HepG2 (cell line): ENCODE measurements at regions not wholly inside any gene's neighbourhood (a gene's known extent, or its start where the extent isn't known, plus 50 kb on each side); places are given as distances from the start of the nearest gene placed in this dataset.

ENCODE experiments used
- ATAC-seq: fragments of 200-7000 bp; cut with Tn5 transposase; 3 replicates; pipeline ENCODE4 v1.9.1; 2020; ENCODE audit warnings: mild to moderate bottlenecking, moderate library complexity
- BruUV-seq: library from RNA; stranded (reverse); fragments of 400-500 nt; replicated peaks from 2 replicates; lab custom pipeline; 2021; lab: Mats Ljungman, UMichigan
- CTCF ChIA-PET: fragments of 300-600 bp; formaldehyde crosslinking; extraction: SDS; loops from one replicate; lab custom pipeline; 2021; ENCODE audit warnings: low total read pairs, inconsistent platforms, low intra/inter-chr PET ratio; lab: Yijun Ruan, JAX
- POLR2A ChIA-PET: fragments of 350-600 bp; sonication (Branson Sonifier 250); formaldehyde crosslinking; loops from one replicate; lab custom pipeline; 2020; ENCODE audit warnings: antibody characterized with exemption, inconsistent platforms; lab: Yijun Ruan, JAX
- DNase-seq: peaks from one replicate; pipeline ENCODE4 v3.0.0-alpha.2; 2015; ENCODE audit warnings: low spot score
- FAIRE-seq: peaks from 3 replicates; lab custom pipeline; 2011; peaks lifted over from hg19 to GRCh38; lab: Jason Lieb, UNC
- H2AFZ ChIP-seq: one replicate; pipeline ENCODE4 v1.6.1; 2011; ENCODE audit warnings: low read length, inconsistent platforms
- H3K27ac ChIP-seq: fragments of 300-600 bp; 3 replicates; pipeline ENCODE4 v1.8.0; 2011; ENCODE audit warnings: mixed run types, mild to moderate bottlenecking, mixed read lengths, low read length, inconsistent platforms; ENCODE audit not compliant: insufficient read depth; ENCODE audit errors: extremely low read length
- H3K27me3 ChIP-seq, 2 experiments: fragments of 200-600 bp in 1 of 2; 2 replicates in 1 of 2; 3 replicates in 1 of 2; pipeline versions ENCODE4 v1.6.0 to v1.8.0; 2011; ENCODE audit warnings: low read length in 2 of 2, mild to moderate bottlenecking in 2 of 2, moderate library complexity in 2 of 2, inconsistent platforms in 1 of 2; ENCODE audit not compliant: insufficient read depth in 2 of 2, control insufficient read depth in 1 of 2
- H3K36me3 ChIP-seq, 2 experiments: fragments of 200-600 bp in 1 of 2; replicated peaks in 1 of 2; 2 replicates in 1 of 2; 3 replicates in 1 of 2; pipeline versions ENCODE4 v1.5.1 to v1.8.0; 2011; ENCODE audit warnings: low read length in 2 of 2, inconsistent platforms in 1 of 2; ENCODE audit not compliant: insufficient read depth in 2 of 2, control insufficient read depth in 1 of 2
- H3K4me1 ChIP-seq: 2 replicates; pipeline ENCODE4 v1.5.1; 2012; ENCODE audit warnings: low read length, inconsistent platforms; ENCODE audit not compliant: insufficient read depth
- H3K4me2 ChIP-seq: 2 replicates; pipeline ENCODE4 v1.6.0; 2011; ENCODE audit warnings: low read depth, low read length, inconsistent platforms
- H3K4me3 ChIP-seq, 3 experiments: fragments of 200-600 bp in 1 of 3; sonication (generic), shearing (Covaris generic) in 1 of 3; replicated peaks in 1 of 3; 2 replicates each; pipeline ENCODE4 v1.5.1; 2011 to 2016; ENCODE audit warnings: low read length in 3 of 3, inconsistent platforms in 2 of 3, low read depth in 2 of 3, mild to moderate bottlenecking in 2 of 3, control low read depth in 1 of 3, mixed read lengths in 1 of 3; ENCODE audit not compliant: insufficient read depth in 1 of 3
- H3K79me2 ChIP-seq: one replicate; pipeline ENCODE4 v1.6.1; 2011; ENCODE audit warnings: low read length, inconsistent platforms; ENCODE audit not compliant: insufficient read depth
- H3K9ac ChIP-seq: 2 replicates; pipeline ENCODE4 v1.6.0; 2011; ENCODE audit warnings: mild to moderate bottlenecking, low read depth, low read length, inconsistent platforms; ENCODE audit not compliant: insufficient read depth
- H3K9me3 ChIP-seq: 2 replicates; pipeline ENCODE4 v1.5.1; 2012; ENCODE audit warnings: mild to moderate bottlenecking, low read length
- H4K20me1 ChIP-seq: 2 replicates; pipeline ENCODE4 v1.6.0; 2011; ENCODE audit warnings: inconsistent platforms, mild to moderate bottlenecking, low read length, moderate library complexity; ENCODE audit not compliant: insufficient read depth
- ARID5B ChIP-seq: IDR thresholded peaks from 2 replicates; pipeline ENCODE4 v1.4.0; 2020; ENCODE audit warnings: mild to moderate bottlenecking, missing genetic modification reagents
- CCDC6 ChIP-seq: sonication (generic); formaldehyde crosslinking; IDR thresholded peaks from 2 replicates; pipeline ENCODE4 v1.8.1; 2022; ENCODE audit warnings: mild to moderate bottlenecking, missing genetic modification reagents, moderate library complexity
- GATAD1 ChIP-seq: IDR thresholded peaks from 2 replicates; pipeline ENCODE4 v1.6.1; 2016; ENCODE audit warnings: missing genetic modification reagents, missing compliant biosample characterization
- GATAD2A ChIP-seq: IDR thresholded peaks from 2 replicates; pipeline ENCODE4 v1.6.1; 2016
- JUNB ChIP-seq: sonication (generic); formaldehyde crosslinking; IDR thresholded peaks from 2 replicates; pipeline ENCODE4 v1.8.0; 2022; ENCODE audit warnings: missing genetic modification reagents, mild to moderate bottlenecking, borderline replicate concordance
- MED13 ChIP-seq: sonication (generic); formaldehyde crosslinking; IDR thresholded peaks from 2 replicates; pipeline ENCODE4 v1.5.0; 2020; ENCODE audit warnings: missing genetic modification reagents
- MEIS2 ChIP-seq: sonication (generic); formaldehyde crosslinking; IDR thresholded peaks from 2 replicates; pipeline ENCODE4 v1.9.0; 2021; ENCODE audit warnings: mild to moderate bottlenecking, missing genetic modification reagents
- MTF1 ChIP-seq: sonication (generic); formaldehyde crosslinking; IDR thresholded peaks from 2 replicates; pipeline ENCODE4 v1.5.0; 2020; ENCODE audit warnings: missing genetic modification reagents
- MXD3 ChIP-seq: IDR thresholded peaks from 2 replicates; pipeline ENCODE4 v1.6.1; 2016; ENCODE audit warnings: mild to moderate bottlenecking, missing biosample characterization, missing genetic modification reagents
- NFE2L2 ChIP-seq: fragments of 150-350 bp; IDR thresholded peaks from 2 replicates; pipeline ENCODE4 v1.6.1; 2014; ENCODE audit warnings: low read length
- NFKBIZ ChIP-seq: IDR thresholded peaks from 2 replicates; pipeline ENCODE4 v1.6.1; 2018; ENCODE audit warnings: missing genetic modification reagents, missing compliant biosample characterization
- PHF21A ChIP-seq: sonication (generic); formaldehyde crosslinking; IDR thresholded peaks from 2 replicates; pipeline ENCODE4 v1.5.0; 2020; ENCODE audit warnings: mild to moderate bottlenecking, missing genetic modification reagents
- PTBP1 ChIP-seq: fragments of 200-400 bp; formaldehyde crosslinking; IDR thresholded peaks from 2 replicates; pipeline ENCODE4 v1.6.1; 2018; ENCODE audit warnings: low read length, low read depth; ENCODE audit not compliant: poor library complexity, severe bottlenecking
- RXRB ChIP-seq: IDR thresholded peaks from 2 replicates; pipeline ENCODE4 v1.6.1; 2016; ENCODE audit warnings: borderline replicate concordance, missing genetic modification reagents, missing compliant biosample characterization
- SSRP1 ChIP-seq: IDR thresholded peaks from 2 replicates; pipeline ENCODE4 v1.6.1; 2016; ENCODE audit warnings: control low read depth
- TEAD3 ChIP-seq: optimal IDR thresholded peaks from 2 replicates; pipeline ENCODE3; 2016; ENCODE audit warnings: borderline replicate concordance
- ZEB1 ChIP-seq: IDR thresholded peaks from 2 replicates; pipeline ENCODE4 v1.6.1; 2012; ENCODE audit warnings: mild to moderate bottlenecking, low read depth, inconsistent platforms; ENCODE audit not compliant: insufficient replicate concordance
- ZNF160 ChIP-seq: sonication (generic); formaldehyde crosslinking; IDR thresholded peaks from 2 replicates; pipeline ENCODE4 v1.8.0; 2022; ENCODE audit warnings: mild to moderate bottlenecking, inconsistent platforms, missing genetic modification reagents
- ZNF224 ChIP-seq: sonication (generic); formaldehyde crosslinking; IDR thresholded peaks from 2 replicates; pipeline ENCODE4 v1.5.0; 2020; ENCODE audit warnings: mild to moderate bottlenecking, missing genetic modification reagents
- ZNF296 ChIP-seq: sonication (generic); formaldehyde crosslinking; conservative IDR thresholded peaks from 2 replicates; pipeline ENCODE4 v1.5.0; 2020; ENCODE audit warnings: mild to moderate bottlenecking, missing genetic modification reagents
- ZNF510 ChIP-seq: sonication (generic); formaldehyde crosslinking; IDR thresholded peaks from 2 replicates; pipeline ENCODE4 v1.4.0; 2020; ENCODE audit warnings: low read depth, mild to moderate bottlenecking, missing genetic modification reagents
- ZNF589 ChIP-seq: sonication (generic); formaldehyde crosslinking; conservative IDR thresholded peaks from 2 replicates; pipeline ENCODE4 v1.8.0; 2022; ENCODE audit warnings: mild to moderate bottlenecking, moderate library complexity, missing genetic modification reagents
- WGBS: methylation state at CpG from one replicate; pipeline ENCODE4 v1.1.6; 2017; ENCODE audit warnings: low lambda C conversion rate; 5-methylcytosine and 5-hydroxymethylcytosine counted together
- in situ Hi-C: cut with HindIII; loops from 2 replicates; pipeline ENCODE4 v1.10.0; 2017; ENCODE audit warnings: low pct_unique_long_range_greater_than_20kb; ENCODE audit not compliant: extremely low pct_ligation_motif_present
- intact Hi-C: fragments of 100-400 bp; cut with micrococcal nuclease; formaldehyde crosslinking; loops from one replicate; pipeline ENCODE4 v1.10.0; 2022; ENCODE audit not compliant: unreplicated experiment

GRCh38 chr18:35919179-35919578 is 53.3 kb upstream of the RMP24 start (continued):
- TF ChIP-seq ZEB1 (no peak), MXD3 (CRISPR knock-in tag) (no peak), SSRP1 (no peak), RXRB (CRISPR knock-in tag) (no peak), CCDC6 (CRISPR knock-in tag) (no peak), MED13 (no peak), MEIS2 (CRISPR knock-in tag) (no peak)

- ChIA-PET CTCF (no interaction called here), POLR2A (no interaction called here)
- Histone ChIP-seq H3K4me3 (no peak overlapping the region), H3K9ac (no peak overlapping the region), H3K79me2 (no peaks in the 10 kb centered on the region), H2AFZ (no peak overlapping the region), H3K9me3 (no peaks in the 10 kb centered on the region), H3K4me1 (peaks cover 12% of the 10 kb centered on the region), H3K4me2 (no peak overlapping the region), H3K36me3 (no peaks in the 10 kb centered on the region), H3K27ac (no peak overlapping the region), H4K20me1 (no peaks in the 10 kb centered on the region), H3K27me3 (no peaks in the 10 kb centered on the region)
- BruUV-seq: no TSS peak
- in situ Hi-C loops: no loop called here
- FAIRE-seq (no peak), ATAC-seq (no peak), DNase-seq (no peak)
- WGBS: 30% methylated on average over 1 of the region's 1 CpG
- intact Hi-C loops: no loop called here
- no peak for TF ChIP-seq ZNF296 (CRISPR knock-in tag)
- no peak for TF ChIP-seq ARID5B (CRISPR knock-in tag)
- no peak for TF ChIP-seq NFE2L2
- TF ChIP-seq NFKBIZ: no peak
- TF ChIP-seq TEAD3 (CRISPR knock-in tag): no peak
- no peak for TF ChIP-seq JUNB (CRISPR knock-in tag)
- TF ChIP-seq ZNF160: no peak
- no peak for TF ChIP-seq PTBP1
- no peak for TF ChIP-seq GATAD2A (CRISPR knock-in tag)
- TF ChIP-seq ZNF224: no peak
- TF ChIP-seq GATAD1 (CRISPR knock-in tag): no peak
- no peak for TF ChIP-seq PHF21A (CRISPR knock-in tag)
- no peak for TF ChIP-seq MTF1 (CRISPR knock-in tag)
- no peak for TF ChIP-seq ZNF589 (CRISPR knock-in tag)
- TF ChIP-seq ZNF510: no peak
Observed at GRCh38 chr18:35920623-35921022, 51.9 kb upstream of the RMP24 start.
